Ishikawa (cell line): ENCODE measurements at regions not wholly inside any gene's neighbourhood (a gene's known extent, or its start where the extent isn't known, plus 50 kb on each side); places are given as distances from the start of the nearest gene placed in this dataset.

Source experiments
- EGR1 ChIP-seq: IDR thresholded peaks from 2 replicates; pipeline ENCODE4 v1.6.1; 2012
- RAD21 ChIP-seq: IDR thresholded peaks from 2 replicates; pipeline ENCODE4 v1.6.1; 2012; ENCODE audit warnings: low read depth
- TAF1 ChIP-seq: IDR thresholded peaks from 2 replicates; pipeline ENCODE4 v1.6.1; 2012; ENCODE audit warnings: low read depth, mild to moderate bottlenecking
- TCF12 ChIP-seq: IDR thresholded peaks from 2 replicates; pipeline ENCODE4 v1.6.1; 2012; ENCODE audit warnings: low read depth
- TEAD4 ChIP-seq: IDR thresholded peaks from 2 replicates; pipeline ENCODE4 v1.6.1; 2012
- ZBTB7A ChIP-seq: IDR thresholded peaks from 2 replicates; pipeline ENCODE4 v1.6.1; 2012; ENCODE audit warnings: low read depth

GRCh38 chr11:8779107-8779506 lies 96.5 kb downstream of the RPL27A start:
- TF ChIP-seq TCF12 (no peak), ZBTB7A (no peak), TAF1 (no peak), TEAD4 (no peak), EGR1 (no peak), RAD21 (no peak)
